GM21360 (cell line): ENCODE measurements at regions not wholly inside any gene's neighbourhood (a gene's known extent, or its start where the extent isn't known, plus 50 kb on each side); places are given as distances from the start of the nearest gene placed in this dataset.
"Not testable (repeated sequence)": the region's sequence is repeated elsewhere in the genome, so short reads cannot be mapped to it uniquely, and the experiment has no call there.

Experiments
- ATAC-seq: cut with Tn5 transposase; IDR thresholded peaks from one replicate; pipeline ENCODE4 v1.9.1; 2021; ENCODE audit warnings: mild to moderate bottlenecking, moderate library complexity; ENCODE audit not compliant: unreplicated experiment

- no peak for ATAC-seq
Observed at GRCh38 chr12:105523164-105524057, 192.9 kb downstream of the C12orf75 start.

GRCh38 chr12:105524961-105525360 lies 194.5 kb downstream of the C12orf75 start:
- no peak for ATAC-seq

GRCh38 chr12:105534068-105534467 lies 203.6 kb downstream of the C12orf75 start:
- ATAC-seq = no peak

- not testable (repeated sequence) for ATAC-seq
Observed at GRCh38 chr12:105535033-105535432, 204.5 kb downstream of the C12orf75 start.

GRCh38 chr12:105538880-105539279 lies 208.4 kb downstream of the C12orf75 start:
- no peak for ATAC-seq

- no peak for ATAC-seq
Observed at GRCh38 chr12:105539735-105540134, 209.2 kb downstream of the C12orf75 start.

- no peak for ATAC-seq
Observed at GRCh38 chr12:105547786-105548185, 217.3 kb downstream of the C12orf75 start.

GRCh38 chr12:105548626-105549025 lies 218.1 kb downstream of the C12orf75 start:
- ATAC-seq = no peak

- ATAC-seq = no peak
Observed at GRCh38 chr12:105552056-105552455, 221.6 kb downstream of the C12orf75 start.

- ATAC-seq = no peak
Observed at GRCh38 chr12:105554223-105554678, 223.8 kb downstream of the C12orf75 start.

GRCh38 chr12:105554856-105555255 lies 224.4 kb downstream of the C12orf75 start:
- no peak for ATAC-seq

- ATAC-seq = no peak
Observed at GRCh38 chr12:105555556-105556295, 225.2 kb downstream of the C12orf75 start.

- ATAC-seq = no peak
Observed at GRCh38 chr12:105559310-105559709, 228.8 kb downstream of the C12orf75 start.

GRCh38 chr12:105561546-105562198 lies 231.2 kb downstream of the C12orf75 start:
- no peak for ATAC-seq

GRCh38 chr12:105562199-105562971 lies 231.9 kb downstream of the C12orf75 start:
- ATAC-seq = no peak

- ATAC-seq = no peak
Observed at GRCh38 chr12:105567061-105567460, 236.6 kb downstream of the C12orf75 start.

- no peak for ATAC-seq
Observed at GRCh38 chr12:105569886-105570285, 239.4 kb downstream of the C12orf75 start.

GRCh38 chr12:105570944-105571343 lies 240.5 kb downstream of the C12orf75 start:
- ATAC-seq = no peak

GRCh38 chr12:105573574-105573973 lies 243.1 kb downstream of the C12orf75 start:
- ATAC-seq = no peak

- ATAC-seq = no peak
Observed at GRCh38 chr12:105574056-105574715, 243.7 kb downstream of the C12orf75 start.
